Right lobe of liver (tissue), 4 donors: ENCODE measurements at regions not wholly inside any gene's neighbourhood (a gene's known extent, or its start where the extent isn't known, plus 50 kb on each side); places are given as distances from the start of the nearest gene placed in this dataset.

Source experiments
- POLR2A ChIP-seq: fragments of 450-650 bp; IDR thresholded peaks from one replicate; pipeline ENCODE4 v1.6.1; 2017; ENCODE audit warnings: antibody characterized with exemption, mild to moderate bottlenecking
- TF ChIP-seq, protein P1 (sequence below), 4 donors: fragments of 200-600 bp in 3 of 4; fragments of 450-650 bp in 1 of 4; IDR thresholded peaks; one replicate each; pipeline versions ENCODE4 v1.5.1 to v1.8.0; 2016 to 2022; ENCODE audit warnings: antibody characterized with exemption in 4 of 4, mild to moderate bottlenecking in 2 of 4
- donor health status: DM: no; HTN: no; CAD: no.
- donor health status: DM: no; HTN: no; CAD: no.
- donor health status: DM: no; HTN: yes; CAD: no.

DNA sequence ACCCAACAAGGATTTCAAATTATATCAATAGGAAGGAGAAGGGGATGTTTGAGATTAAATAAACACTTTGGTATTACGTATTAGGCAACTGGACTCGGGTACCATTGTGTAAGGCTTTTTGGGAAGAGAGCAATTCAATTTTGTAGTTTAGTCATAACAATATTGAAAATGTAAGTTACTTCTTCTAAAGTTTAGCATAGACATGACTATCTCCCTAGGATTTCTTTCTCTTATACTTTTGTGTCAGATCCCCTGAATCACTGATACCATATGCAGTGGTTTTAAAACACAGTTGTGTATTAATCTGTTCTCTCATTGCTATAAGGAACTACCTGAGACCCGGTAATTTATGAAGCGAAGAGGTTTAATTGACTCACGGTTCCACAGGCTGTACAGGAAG, 123.8 kb upstream of the FAM9C start:
- TF ChIP-seq, protein P1, sequence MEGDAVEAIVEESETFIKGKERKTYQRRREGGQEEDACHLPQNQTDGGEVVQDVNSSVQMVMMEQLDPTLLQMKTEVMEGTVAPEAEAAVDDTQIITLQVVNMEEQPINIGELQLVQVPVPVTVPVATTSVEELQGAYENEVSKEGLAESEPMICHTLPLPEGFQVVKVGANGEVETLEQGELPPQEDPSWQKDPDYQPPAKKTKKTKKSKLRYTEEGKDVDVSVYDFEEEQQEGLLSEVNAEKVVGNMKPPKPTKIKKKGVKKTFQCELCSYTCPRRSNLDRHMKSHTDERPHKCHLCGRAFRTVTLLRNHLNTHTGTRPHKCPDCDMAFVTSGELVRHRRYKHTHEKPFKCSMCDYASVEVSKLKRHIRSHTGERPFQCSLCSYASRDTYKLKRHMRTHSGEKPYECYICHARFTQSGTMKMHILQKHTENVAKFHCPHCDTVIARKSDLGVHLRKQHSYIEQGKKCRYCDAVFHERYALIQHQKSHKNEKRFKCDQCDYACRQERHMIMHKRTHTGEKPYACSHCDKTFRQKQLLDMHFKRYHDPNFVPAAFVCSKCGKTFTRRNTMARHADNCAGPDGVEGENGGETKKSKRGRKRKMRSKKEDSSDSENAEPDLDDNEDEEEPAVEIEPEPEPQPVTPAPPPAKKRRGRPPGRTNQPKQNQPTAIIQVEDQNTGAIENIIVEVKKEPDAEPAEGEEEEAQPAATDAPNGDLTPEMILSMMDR (IDR thresholded peaks at IDR 0.05), result no peak
- TF ChIP-seq POLR2A, result no peak
